ENCODE measurements at regions not wholly inside any gene's neighbourhood (a gene's known extent, or its start where the extent isn't known, plus 50 kb on each side); places are given as distances from the start of the nearest gene placed in this dataset.
A peak's percentile ranks its signal among the peaks of the same experiment; 100 is the strongest.
"Not testable (repeated sequence)": the region's sequence is repeated elsewhere in the genome, so short reads cannot be mapped to it uniquely, and the experiment has no call there.

GRCh38 chr13:70788074-70788473, 679.8 kb upstream of the KLHL1 start:
- H3K27me3 ChIP-seq, result no peaks in the 10 kb centered on the region
- no peak overlapping the region for H3K4me3 ChIP-seq
- H3K36me3 ChIP-seq, result no peaks in the 10 kb centered on the region
- peaks cover 15% of the 10 kb centered on the region for H3K4me1 ChIP-seq
- no peaks in the 10 kb centered on the region for H3K9me3 ChIP-seq (replicated peaks)
- H3K27ac ChIP-seq, result no peak overlapping the region
- DNase-seq, result no peak

- Histone ChIP-seq H3K36me3 (no peaks in the 10 kb centered on the region), H3K9me3 (replicated peaks) (no peaks in the 10 kb centered on the region), H3K27ac (peak overlapping the region; percentile 36), H3K4me3 (no peak overlapping the region), H3K4me1 (peaks cover 15% of the 10 kb centered on the region), H3K27me3 (no peaks in the 10 kb centered on the region)
- DNase-seq, result peak in 1 of 2 experiments; percentile 27
Observed at GRCh38 chr13:70784207-70784989, 676.1 kb upstream of the KLHL1 start.

GRCh38 chr13:70769817-70770216, 661.6 kb upstream of the KLHL1 start:
- Histone ChIP-seq H3K9me3 (replicated peaks) (no peaks in the 10 kb centered on the region), H3K27me3 (no peaks in the 10 kb centered on the region), H3K4me1 (no peaks in the 10 kb centered on the region), H3K27ac (no peak overlapping the region), H3K36me3 (no peaks in the 10 kb centered on the region), H3K4me3 (no peak overlapping the region)
- DNase-seq, result no peak

GRCh38 chr13:70758932-70759331, 650.7 kb upstream of the KLHL1 start:
- H3K4me1 ChIP-seq, result no peaks in the 10 kb centered on the region
- no peak overlapping the region for H3K4me3 ChIP-seq
- DNase-seq, result no peak
- no peak overlapping the region for H3K27ac ChIP-seq
- no peaks in the 10 kb centered on the region for H3K9me3 ChIP-seq (replicated peaks)
- H3K36me3 ChIP-seq, result no peaks in the 10 kb centered on the region
- H3K27me3 ChIP-seq, result no peaks in the 10 kb centered on the region

- H3K9me3 ChIP-seq (replicated peaks), result no peaks in the 10 kb centered on the region
- no peak for DNase-seq
- no peaks in the 10 kb centered on the region for H3K36me3 ChIP-seq
- no peak overlapping the region for H3K27ac ChIP-seq
- no peaks in the 10 kb centered on the region for H3K4me1 ChIP-seq
- no peak overlapping the region for H3K4me3 ChIP-seq
- H3K27me3 ChIP-seq, result no peaks in the 10 kb centered on the region
Observed at GRCh38 chr13:70756088-70756487, 647.8 kb upstream of the KLHL1 start.

- Histone ChIP-seq H3K27me3 (no peaks in the 10 kb centered on the region), H3K4me3 (no peak overlapping the region), H3K4me1 (no peaks in the 10 kb centered on the region), H3K9me3 (replicated peaks) (no peaks in the 10 kb centered on the region), H3K36me3 (no peaks in the 10 kb centered on the region), H3K27ac (no peak overlapping the region)
- no peak for DNase-seq
Observed at GRCh38 chr13:70755456-70755855, 647.2 kb upstream of the KLHL1 start.

- Histone ChIP-seq H3K4me1 (no peaks in the 10 kb centered on the region), H3K36me3 (no peaks in the 10 kb centered on the region), H3K9me3 (replicated peaks) (no peaks in the 10 kb centered on the region), H3K4me3 (no peak overlapping the region), H3K27ac (no peak overlapping the region), H3K27me3 (no peaks in the 10 kb centered on the region)
- DNase-seq, result peak in 1 of 2 experiments; percentile 37
Observed at GRCh38 chr13:70747262-70747661, 639.0 kb upstream of the KLHL1 start.

- not testable (repeated sequence) for H3K36me3 ChIP-seq; H3K27me3 ChIP-seq; DNase-seq; H3K4me1 ChIP-seq; H3K27ac ChIP-seq; H3K9me3 ChIP-seq (replicated peaks); H3K4me3 ChIP-seq
Observed at GRCh38 chr13:70746469-70746868, 638.2 kb upstream of the KLHL1 start.

- DNase-seq, result no peak
- Histone ChIP-seq H3K9me3 (replicated peaks) (no peaks in the 10 kb centered on the region), H3K27ac (no peak overlapping the region), H3K4me3 (no peak overlapping the region), H3K36me3 (no peaks in the 10 kb centered on the region), H3K27me3 (no peaks in the 10 kb centered on the region), H3K4me1 (peaks cover 35% of the 10 kb centered on the region)
Observed at GRCh38 chr13:70736622-70737317, 628.5 kb upstream of the KLHL1 start.

- no peaks in the 10 kb centered on the region for H3K27me3 ChIP-seq
- H3K4me3 ChIP-seq, result no peak overlapping the region
- H3K4me1 ChIP-seq, result peaks cover 19% of the 10 kb centered on the region
- DNase-seq, result peak; percentile 10 to 42
- H3K36me3 ChIP-seq, result no peaks in the 10 kb centered on the region
- H3K9me3 ChIP-seq (replicated peaks), result 0 out of 2 replicates have a peak, but pooled peaks cover 5% of the 10 kb centered on the region
- H3K27ac ChIP-seq, result no peak overlapping the region
Observed at GRCh38 chr13:70732611-70733010, 624.4 kb upstream of the KLHL1 start.

GRCh38 chr13:70729369-70729768, 621.1 kb upstream of the KLHL1 start:
- no peaks in the 10 kb centered on the region for H3K36me3 ChIP-seq
- no peak overlapping the region for H3K4me3 ChIP-seq
- H3K27me3 ChIP-seq, result no peaks in the 10 kb centered on the region
- peaks cover 13% of the 10 kb centered on the region for H3K4me1 ChIP-seq
- H3K27ac ChIP-seq, result no peak overlapping the region
- H3K9me3 ChIP-seq (replicated peaks), result 0 out of 2 replicates have a peak, but pooled peaks cover 5% of the 10 kb centered on the region
- DNase-seq, result no peak

GRCh38 chr13:70723732-70724131, 615.5 kb upstream of the KLHL1 start:
- Histone ChIP-seq H3K27me3 (no peaks in the 10 kb centered on the region), H3K9me3 (replicated peaks) (no peaks in the 10 kb centered on the region), H3K27ac (no peak overlapping the region), H3K36me3 (no peaks in the 10 kb centered on the region), H3K4me1 (no peaks in the 10 kb centered on the region), H3K4me3 (no peak overlapping the region)
- peak in 1 of 2 experiments; percentile 64 for DNase-seq

GRCh38 chr13:70720386-70720785, 612.1 kb upstream of the KLHL1 start:
- Histone ChIP-seq H3K27me3 (no peaks in the 10 kb centered on the region), H3K27ac (no peak overlapping the region), H3K4me1 (no peaks in the 10 kb centered on the region), H3K36me3 (no peaks in the 10 kb centered on the region), H3K9me3 (replicated peaks) (no peaks in the 10 kb centered on the region), H3K4me3 (no peak overlapping the region)
- DNase-seq, result no peak

GRCh38 chr13:70714993-70715392, 606.7 kb upstream of the KLHL1 start:
- Histone ChIP-seq H3K27ac (no peak overlapping the region), H3K4me3 (no peak overlapping the region), H3K36me3 (no peaks in the 10 kb centered on the region), H3K27me3 (no peaks in the 10 kb centered on the region), H3K4me1 (no peaks in the 10 kb centered on the region), H3K9me3 (replicated peaks) (no peaks in the 10 kb centered on the region)
- no peak for DNase-seq

GRCh38 chr13:70708775-70709174, 600.5 kb upstream of the KLHL1 start:
- H3K27ac ChIP-seq, result no peak overlapping the region
- DNase-seq, result peak in 1 of 2 experiments; percentile 27
- H3K27me3 ChIP-seq, result no peaks in the 10 kb centered on the region
- no peak overlapping the region for H3K4me3 ChIP-seq
- H3K4me1 ChIP-seq, result peaks cover 6% of the 10 kb centered on the region; the same call in 1 of the 2 replicates
- H3K36me3 ChIP-seq, result no peaks in the 10 kb centered on the region
- H3K9me3 ChIP-seq (replicated peaks), result no peaks in the 10 kb centered on the region
